CD14-positive monocyte (primary cell): ENCODE measurements at regions not wholly inside any gene's neighbourhood (a gene's known extent, or its start where the extent isn't known, plus 50 kb on each side); places are given as distances from the start of the nearest gene placed in this dataset.

Experiments used
- DNase-seq, 3 donors: peaks; one replicate each; pipeline ENCODE4 v3.0.0-alpha.2; 2011 to 2022
- H2AFZ ChIP-seq: 2 replicates; pipeline ENCODE4 v1.6.0; 2012; ENCODE audit warnings: mild to moderate bottlenecking, low read depth, low read length, inconsistent platforms; ENCODE audit not compliant: insufficient read depth, poor library complexity, severe bottlenecking
- H3K27ac ChIP-seq, 2 donors: 1 replicate in 1 of 2; 2 replicates in 1 of 2; pipeline ENCODE4 v1.5.1; 2012 to 2013; ENCODE audit warnings: low read length in 2 of 2, control low read depth in 1 of 2, inconsistent platforms in 1 of 2, low read depth in 1 of 2, mild to moderate bottlenecking in 1 of 2
- H3K27me3 ChIP-seq, 2 donors: one replicate each; pipeline versions ENCODE4 v1.6.0 to v1.6.1; 2011 to 2013; ENCODE audit warnings: low read length in 2 of 2; ENCODE audit not compliant: control insufficient read depth in 2 of 2, insufficient read depth in 2 of 2
- H3K36me3 ChIP-seq, 2 donors: replicated peaks in 1 of 2; 1 replicate in 1 of 2; 2 replicates in 1 of 2; pipeline versions ENCODE4 v1.5.1 to v1.6.1; 2012 to 2013; ENCODE audit warnings: low read length in 2 of 2, control low read depth in 1 of 2, inconsistent platforms in 1 of 2, mild to moderate bottlenecking in 1 of 2; ENCODE audit not compliant: insufficient read depth in 2 of 2, control insufficient read depth in 1 of 2
- H3K4me1 ChIP-seq, 2 donors: 1 replicate in 1 of 2; 2 replicates in 1 of 2; pipeline versions ENCODE4 v1.5.1 to v1.6.1; 2012 to 2013; ENCODE audit warnings: low read length in 2 of 2, control low read depth in 1 of 2, inconsistent platforms in 1 of 2, mild to moderate bottlenecking in 1 of 2, moderate library complexity in 1 of 2; ENCODE audit not compliant: insufficient read depth in 2 of 2, control insufficient read depth in 1 of 2
- H3K4me2 ChIP-seq: replicated peaks from 2 replicates; pipeline ENCODE3; 2012; ENCODE audit warnings: low read length, moderate library complexity, mild to moderate bottlenecking; ENCODE audit not compliant: poor library complexity, severe bottlenecking; ENCODE audit errors: extremely low read depth
- H3K4me3 ChIP-seq, 3 experiments: fragments of 200-600 bp in 1 of 3; sonication (generic) in 1 of 3; replicated peaks in 1 of 3; 1 replicate in 2 of 3; 2 replicates in 1 of 3; pipeline ENCODE4 v1.5.1; 2011 to 2013; ENCODE audit warnings: low read length in 3 of 3, mild to moderate bottlenecking in 3 of 3, control low read depth in 2 of 3, low read depth in 2 of 3, inconsistent platforms in 1 of 3, moderate library complexity in 1 of 3
- H3K79me2 ChIP-seq: 2 replicates; pipeline ENCODE4 v1.6.0; 2012; ENCODE audit warnings: mild to moderate bottlenecking, control low read depth, inconsistent platforms, low read length, moderate library complexity; ENCODE audit not compliant: insufficient read depth
- H3K9ac ChIP-seq: 2 replicates; pipeline ENCODE4 v1.6.0; 2017; ENCODE audit warnings: low read length, mild to moderate bottlenecking; ENCODE audit not compliant: insufficient read depth, poor library complexity, severe bottlenecking
- H3K9me3 ChIP-seq, 2 donors: replicated peaks in 1 of 2; 1 replicate in 1 of 2; 2 replicates in 1 of 2; pipeline versions ENCODE4 v1.5.1 to v1.6.1; 2012 to 2013; ENCODE audit warnings: low read length in 2 of 2, control low read depth in 1 of 2; ENCODE audit not compliant: control insufficient read depth in 1 of 2, insufficient read depth in 1 of 2
- H4K20me1 ChIP-seq: 2 replicates; pipeline ENCODE4 v1.6.0; 2012; ENCODE audit warnings: mild to moderate bottlenecking, low read length, control low read depth, moderate library complexity; ENCODE audit not compliant: insufficient read depth
- H3K27ac Mint-ChIP-seq, 7 donors: one replicate each; pipeline ENCODE4 v1.8.0; 2020; ENCODE audit warnings: mild to moderate bottlenecking in 7 of 7, mixed read lengths in 7 of 7, moderate library complexity in 6 of 7, inconsistent platforms in 2 of 7
- H3K27me3 Mint-ChIP-seq, 3 donors: one replicate each; pipeline ENCODE4 v1.8.0; 2021 to 2022; ENCODE audit warnings: low read depth in 3 of 3, mild to moderate bottlenecking in 3 of 3, mixed read lengths in 3 of 3, moderate library complexity in 3 of 3, inconsistent platforms in 1 of 3
- H3K36me3 Mint-ChIP-seq, 2 donors: one replicate each; pipeline ENCODE4 v1.8.0; 2020; ENCODE audit warnings: mixed read lengths in 2 of 2, inconsistent platforms in 1 of 2, mild to moderate bottlenecking in 1 of 2
- H3K4me1 Mint-ChIP-seq: one replicate; pipeline ENCODE4 v1.8.0; 2020; ENCODE audit warnings: mild to moderate bottlenecking, mixed read lengths
- H3K4me3 Mint-ChIP-seq, 2 donors: one replicate each; pipeline ENCODE4 v1.8.0; 2020; ENCODE audit warnings: mild to moderate bottlenecking in 2 of 2, mixed read lengths in 2 of 2, moderate library complexity in 1 of 2
- H3K9me3 Mint-ChIP-seq, 7 donors: one replicate each; pipeline ENCODE4 v1.8.0; 2020 to 2022; ENCODE audit warnings: mixed read lengths in 7 of 7, mild to moderate bottlenecking in 6 of 7, moderate library complexity in 6 of 7, inconsistent platforms in 2 of 7
- WGBS: methylation state at CpG from one replicate; pipeline ENCODE4 v1.1.5; 2013; ENCODE audit warnings: missing lambda C conversion rate; ENCODE audit not compliant: insufficient coverage; 5-methylcytosine and 5-hydroxymethylcytosine counted together
- intact Hi-C, 2 donors: fragments of 100-400 bp; cut with micrococcal nuclease; formaldehyde crosslinking; loops; one replicate each; pipeline versions ENCODE4 v1.15.0 to v1.15.1; 2023
- TF ChIP-seq, protein P1 (sequence below): fragments of 200-600 bp; IDR thresholded peaks from one replicate; pipeline ENCODE4 v1.8.0; 2022; ENCODE audit warnings: antibody characterized with exemption, mild to moderate bottlenecking

DNA sequence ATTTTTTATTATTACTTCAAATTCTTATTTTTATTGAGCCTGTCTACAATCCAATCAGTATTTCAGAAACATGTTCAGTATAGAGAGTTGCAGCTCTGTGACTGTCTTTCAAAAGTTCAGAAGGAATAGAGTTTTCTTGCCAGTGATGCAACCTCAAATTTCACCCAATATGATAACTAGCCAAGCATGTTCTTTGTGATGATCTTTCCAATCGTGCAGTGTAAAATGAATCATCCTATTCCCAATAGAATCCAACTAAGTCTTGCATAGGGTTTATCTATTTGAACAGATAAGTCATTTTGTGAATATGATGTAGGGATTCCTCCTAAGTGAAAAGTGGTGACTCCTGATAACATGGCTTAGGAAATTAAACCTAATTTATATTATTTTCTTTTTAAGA is 937.8 kb downstream of the KCNJ2 start:
- Histone ChIP-seq H2AFZ (no peak overlapping the region), H3K4me3 (no peak overlapping the region), H3K79me2 (no peaks in the 10 kb centered on the region), H4K20me1 (no peaks in the 10 kb centered on the region), H3K9ac (no peak overlapping the region), H3K4me2 (no peak overlapping the region), H3K27me3 (no peaks in the 10 kb centered on the region), H3K9me3 (peaks cover 0 to 3% of the 10 kb centered on the region in 2 donors), H3K27ac (no peak overlapping the region), H3K4me1 (no peaks in the 10 kb centered on the region), H3K36me3 (no peaks in the 10 kb centered on the region)
- Mint-ChIP-seq H3K4me3 (no peak overlapping the region), H3K27ac (no peak overlapping the region), H3K27me3 (peaks cover 0 to 4% (median 0%) of the 10 kb centered on the region in 3 donors), H3K36me3 (no peaks in the 10 kb centered on the region), H3K4me1 (no peaks in the 10 kb centered on the region), H3K9me3 (peaks cover 2 to 7% (median 3%) of the 10 kb centered on the region in 7 donors)
- TF ChIP-seq, protein P1, sequence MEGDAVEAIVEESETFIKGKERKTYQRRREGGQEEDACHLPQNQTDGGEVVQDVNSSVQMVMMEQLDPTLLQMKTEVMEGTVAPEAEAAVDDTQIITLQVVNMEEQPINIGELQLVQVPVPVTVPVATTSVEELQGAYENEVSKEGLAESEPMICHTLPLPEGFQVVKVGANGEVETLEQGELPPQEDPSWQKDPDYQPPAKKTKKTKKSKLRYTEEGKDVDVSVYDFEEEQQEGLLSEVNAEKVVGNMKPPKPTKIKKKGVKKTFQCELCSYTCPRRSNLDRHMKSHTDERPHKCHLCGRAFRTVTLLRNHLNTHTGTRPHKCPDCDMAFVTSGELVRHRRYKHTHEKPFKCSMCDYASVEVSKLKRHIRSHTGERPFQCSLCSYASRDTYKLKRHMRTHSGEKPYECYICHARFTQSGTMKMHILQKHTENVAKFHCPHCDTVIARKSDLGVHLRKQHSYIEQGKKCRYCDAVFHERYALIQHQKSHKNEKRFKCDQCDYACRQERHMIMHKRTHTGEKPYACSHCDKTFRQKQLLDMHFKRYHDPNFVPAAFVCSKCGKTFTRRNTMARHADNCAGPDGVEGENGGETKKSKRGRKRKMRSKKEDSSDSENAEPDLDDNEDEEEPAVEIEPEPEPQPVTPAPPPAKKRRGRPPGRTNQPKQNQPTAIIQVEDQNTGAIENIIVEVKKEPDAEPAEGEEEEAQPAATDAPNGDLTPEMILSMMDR, result no peak
- WGBS, result no CpG with 5 or more reads among the region's 1 CpG
- intact Hi-C loops, result no loop called here
- no peak for DNase-seq

DNA sequence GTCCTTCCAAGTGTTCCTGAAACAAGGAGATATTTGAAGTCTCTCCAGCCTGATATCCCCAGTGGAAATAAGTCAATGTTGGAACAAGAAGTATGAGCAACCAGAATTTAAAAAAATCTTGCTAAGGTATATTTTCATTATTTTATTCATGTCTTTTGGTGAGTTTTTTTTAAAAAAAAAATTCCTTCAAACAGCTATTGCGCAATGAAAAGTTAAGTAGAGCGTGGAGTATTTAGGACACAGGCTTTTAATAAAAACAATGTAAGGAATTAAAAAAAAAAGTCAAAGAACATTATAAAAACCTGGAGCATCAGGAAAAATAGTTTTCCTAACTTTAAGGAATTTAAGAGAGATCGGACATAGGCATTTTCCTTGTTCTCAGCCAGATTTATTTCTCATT is 940.4 kb downstream of the KCNJ2 start:
- no peaks in the 10 kb centered on the region for H3K4me1 Mint-ChIP-seq
- no peak overlapping the region for H3K4me3 Mint-ChIP-seq
- Histone ChIP-seq H3K4me3 (no peak overlapping the region), H3K9me3 (no peaks in the 10 kb centered on the region), H3K27me3 (no peaks in the 10 kb centered on the region), H3K27ac (no peak overlapping the region), H3K9ac (no peak overlapping the region), H2AFZ (no peak overlapping the region), H3K79me2 (no peaks in the 10 kb centered on the region), H3K36me3 (no peaks in the 10 kb centered on the region), H3K4me1 (no peaks in the 10 kb centered on the region), H4K20me1 (no peaks in the 10 kb centered on the region), H3K4me2 (no peak overlapping the region)
- peaks cover 0 to 4% (median 0%) of the 10 kb centered on the region in 3 donors for H3K27me3 Mint-ChIP-seq
- DNase-seq, result no peak
- H3K36me3 Mint-ChIP-seq, result no peaks in the 10 kb centered on the region
- intact Hi-C loops, result no loop called here
- peaks cover 0 to 4% (median 3%) of the 10 kb centered on the region in 7 donors for H3K9me3 Mint-ChIP-seq
- no CpG with 5 or more reads among the region's 3 CpGs for whole genome bisulfite sequencing
- no peak overlapping the region for H3K27ac Mint-ChIP-seq
- TF ChIP-seq, protein P1, result no peak
